ENCODE measurements at regions not wholly inside any gene's neighbourhood (a gene's known extent, or its start where the extent isn't known, plus 50 kb on each side); places are given as distances from the start of the nearest gene placed in this dataset.

DNA sequence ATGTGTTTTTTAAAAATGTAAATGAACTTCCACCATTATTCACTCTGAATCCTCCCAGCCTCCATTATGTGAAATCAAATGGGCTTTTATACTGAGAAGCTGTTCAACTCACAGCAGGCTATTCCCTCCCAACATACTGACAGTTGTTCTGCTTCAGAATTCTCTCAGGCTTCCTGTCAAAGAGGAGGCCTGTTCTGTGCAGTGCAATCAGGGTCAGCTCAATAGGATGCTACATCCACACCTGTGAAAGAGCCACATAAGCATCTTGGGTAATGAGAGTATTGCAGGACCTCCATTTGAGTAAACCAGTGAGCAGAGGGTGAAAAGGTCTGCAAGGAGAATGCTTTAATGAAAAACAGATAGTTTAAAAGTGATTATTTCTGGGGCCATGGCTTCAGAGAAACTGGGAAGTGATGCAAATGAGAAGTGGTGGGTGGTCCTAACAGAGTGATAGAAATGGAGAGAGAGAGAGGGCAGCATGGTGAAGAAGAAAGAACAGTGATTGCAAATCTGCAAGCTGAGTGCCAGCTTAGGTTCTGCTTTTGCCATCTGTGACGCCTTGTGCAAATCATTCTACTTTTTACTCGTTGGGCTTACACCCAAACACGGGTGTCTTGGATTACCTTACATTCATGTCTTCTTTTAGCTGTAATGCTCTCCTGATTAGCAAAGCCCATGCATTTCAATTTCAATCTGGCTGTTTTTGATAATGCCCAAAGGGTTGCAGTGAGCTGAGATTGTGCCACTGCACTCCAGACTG, 202.5 kb upstream of the NMUR2 start:
- DNase-seq (ENCODE audit: low read depth), result no peak
- no peak overlapping the region for H3K4me3 ChIP-seq (ENCODE audit: low read depth, low read length)
- TF ChIP-seq, protein P1, sequence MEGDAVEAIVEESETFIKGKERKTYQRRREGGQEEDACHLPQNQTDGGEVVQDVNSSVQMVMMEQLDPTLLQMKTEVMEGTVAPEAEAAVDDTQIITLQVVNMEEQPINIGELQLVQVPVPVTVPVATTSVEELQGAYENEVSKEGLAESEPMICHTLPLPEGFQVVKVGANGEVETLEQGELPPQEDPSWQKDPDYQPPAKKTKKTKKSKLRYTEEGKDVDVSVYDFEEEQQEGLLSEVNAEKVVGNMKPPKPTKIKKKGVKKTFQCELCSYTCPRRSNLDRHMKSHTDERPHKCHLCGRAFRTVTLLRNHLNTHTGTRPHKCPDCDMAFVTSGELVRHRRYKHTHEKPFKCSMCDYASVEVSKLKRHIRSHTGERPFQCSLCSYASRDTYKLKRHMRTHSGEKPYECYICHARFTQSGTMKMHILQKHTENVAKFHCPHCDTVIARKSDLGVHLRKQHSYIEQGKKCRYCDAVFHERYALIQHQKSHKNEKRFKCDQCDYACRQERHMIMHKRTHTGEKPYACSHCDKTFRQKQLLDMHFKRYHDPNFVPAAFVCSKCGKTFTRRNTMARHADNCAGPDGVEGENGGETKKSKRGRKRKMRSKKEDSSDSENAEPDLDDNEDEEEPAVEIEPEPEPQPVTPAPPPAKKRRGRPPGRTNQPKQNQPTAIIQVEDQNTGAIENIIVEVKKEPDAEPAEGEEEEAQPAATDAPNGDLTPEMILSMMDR (IDR thresholded peaks at IDR 0.05; ENCODE audit: low read depth, low read length, missing control alignments), result no peak

GRCh38 chr5:152608458-152608857, 203.4 kb upstream of the NMUR2 start:
- TF ChIP-seq, protein P1 (IDR thresholded peaks at IDR 0.05; ENCODE audit: low read depth, low read length, missing control alignments), result no peak
- no peak for DNase-seq (ENCODE audit: low read depth)
- no peak overlapping the region for H3K4me3 ChIP-seq (ENCODE audit: low read depth, low read length)

- DNase-seq (ENCODE audit: low read depth), result no peak
- TF ChIP-seq, protein P1 (IDR thresholded peaks at IDR 0.05; ENCODE audit: low read depth, low read length, missing control alignments), result no peak
- H3K4me3 ChIP-seq (ENCODE audit: low read depth, low read length), result no peak overlapping the region
These were observed 214.7 kb upstream of the NMUR2 start for GRCh38 chr5:152619756-152620155.

DNA sequence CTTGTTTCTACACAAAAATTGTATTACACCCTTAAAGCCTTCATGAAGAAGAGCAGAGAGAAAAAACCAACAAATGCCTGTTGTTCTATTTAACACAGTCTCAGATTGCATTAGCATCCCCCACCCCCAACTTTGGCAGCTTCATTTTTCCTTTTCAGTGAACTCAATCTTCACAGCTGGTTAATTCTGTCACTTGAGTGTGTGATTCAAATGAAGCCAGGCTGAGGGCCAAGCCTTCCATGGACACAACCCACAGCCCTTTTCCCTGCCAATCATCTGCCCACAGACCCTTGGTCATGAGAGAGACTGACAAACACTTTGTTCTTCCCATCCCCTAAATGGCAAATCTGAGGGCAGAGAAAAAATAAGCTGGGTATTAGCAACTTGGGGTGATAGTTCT, 217.5 kb upstream of the NMUR2 start:
- no peak overlapping the region for H3K4me3 ChIP-seq (ENCODE audit: low read depth, low read length)
- DNase-seq (ENCODE audit: low read depth), result no peak
- TF ChIP-seq, protein P1 (IDR thresholded peaks at IDR 0.05; ENCODE audit: low read depth, low read length, missing control alignments), result no peak

DNA sequence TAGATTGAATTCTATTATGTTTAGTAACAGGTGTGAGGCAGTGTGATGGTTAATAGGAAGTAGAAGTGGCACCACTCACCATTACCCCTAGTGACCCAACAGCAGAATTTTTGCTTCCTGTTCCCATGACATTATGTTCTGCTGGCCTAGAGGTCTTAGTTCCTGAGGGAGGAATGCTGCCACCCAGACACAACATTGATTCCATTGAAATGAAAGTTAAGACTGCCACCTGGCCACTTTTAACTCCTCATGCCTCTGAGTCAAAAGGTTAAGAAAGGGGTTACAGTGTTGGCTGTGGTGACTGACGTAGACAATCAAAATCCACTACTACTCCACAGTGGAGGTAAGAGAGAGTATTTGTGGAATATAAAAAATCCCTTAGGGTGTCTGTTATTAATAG, 218.9 kb upstream of the NMUR2 start:
- TF ChIP-seq, protein P1 (IDR thresholded peaks at IDR 0.05; ENCODE audit: low read depth, low read length, missing control alignments), result no peak
- no peak for DNase-seq (ENCODE audit: low read depth)

GRCh38 chr5:152625696-152626095, 220.6 kb upstream of the NMUR2 start:
- DNase-seq (ENCODE audit: low read depth), result no peak

More for the DNA sequence above, 218.9 kb upstream of the NMUR2 start:
- H3K4me3 ChIP-seq (ENCODE audit: low read depth, low read length), result no peak overlapping the region

More at GRCh38 chr5:152625696-152626095, 220.6 kb upstream of the NMUR2 start:
- TF ChIP-seq, protein P1 (IDR thresholded peaks at IDR 0.05; ENCODE audit: low read depth, low read length, missing control alignments), result no peak
- no peak overlapping the region for H3K4me3 ChIP-seq (ENCODE audit: low read depth, low read length)
